GM06990 (cell line): ENCODE measurements at regions not wholly inside any gene's neighbourhood (a gene's known extent, or its start where the extent isn't known, plus 50 kb on each side); places are given as distances from the start of the nearest gene placed in this dataset.

Experiments used
- DNase-seq: peaks from one replicate; pipeline ENCODE4 v3.0.0-alpha.2; 2011; ENCODE audit not compliant: insufficient read length; ENCODE audit errors: extremely low read depth
- H3K27me3 ChIP-seq: replicated peaks from 2 replicates; pipeline ENCODE4 v1.6.0; 2011; ENCODE audit warnings: low read length; ENCODE audit not compliant: control insufficient read depth, insufficient read depth
- H3K36me3 ChIP-seq: 2 replicates; pipeline ENCODE4 v1.5.1; 2011; ENCODE audit warnings: low read length; ENCODE audit not compliant: control insufficient read depth, insufficient read depth
- H3K4me3 ChIP-seq: replicated peaks from 2 replicates; pipeline ENCODE4 v1.5.1; 2011; ENCODE audit warnings: low read depth, mild to moderate bottlenecking, control low read depth, low read length
- CTCF ChIP-seq: IDR thresholded peaks from 2 replicates; pipeline ENCODE4 v1.5.1; 2011; ENCODE audit warnings: low read length, control low read depth, mild to moderate bottlenecking, inconsistent platforms; ENCODE audit not compliant: insufficient read depth, poor library complexity, severe bottlenecking

GRCh38 chr10:78739444-78740053 lies 329.2 kb upstream of the ZMIZ1 start:
- no peaks in the 10 kb centered on the region for H3K36me3 ChIP-seq
- TF ChIP-seq CTCF = no peak

GRCh38 chr10:78740976-78741915 lies 327.5 kb upstream of the ZMIZ1 start:
- no peak for TF ChIP-seq CTCF
- Histone ChIP-seq H3K36me3 (no peaks in the 10 kb centered on the region), H3K27me3 (peaks cover 2% of the 10 kb centered on the region), H3K4me3 (no peak overlapping the region)
- no peak for DNase-seq

More at GRCh38 chr10:78739444-78740053, 329.2 kb upstream of the ZMIZ1 start:
- peaks cover 2% of the 10 kb centered on the region for H3K27me3 ChIP-seq
- no peak overlapping the region for H3K4me3 ChIP-seq
- DNase-seq = no peak

GRCh38 chr10:78742406-78742729 lies 326.4 kb upstream of the ZMIZ1 start:
- DNase-seq = no peak
- H3K4me3 ChIP-seq = no peak overlapping the region
- no peak for TF ChIP-seq CTCF
- H3K36me3 ChIP-seq = no peaks in the 10 kb centered on the region
- H3K27me3 ChIP-seq = peaks cover 2% of the 10 kb centered on the region

GRCh38 chr10:78742730-78743615 lies 325.8 kb upstream of the ZMIZ1 start:
- H3K27me3 ChIP-seq = peaks cover 2% of the 10 kb centered on the region
- no peak overlapping the region for H3K4me3 ChIP-seq
- DNase-seq = no peak
- H3K36me3 ChIP-seq = no peaks in the 10 kb centered on the region
- no peak for TF ChIP-seq CTCF

GRCh38 chr10:78744056-78744455 lies 324.7 kb upstream of the ZMIZ1 start:
- Histone ChIP-seq H3K27me3 (peaks cover 2% of the 10 kb centered on the region), H3K4me3 (no peak overlapping the region), H3K36me3 (no peaks in the 10 kb centered on the region)
- TF ChIP-seq CTCF = no peak
- DNase-seq = no peak
